Smooth muscle cell (in vitro differentiated cells): ENCODE measurements at regions not wholly inside any gene's neighbourhood (a gene's known extent, or its start where the extent isn't known, plus 50 kb on each side); places are given as distances from the start of the nearest gene placed in this dataset.
"Not testable (repeated sequence)": the region's sequence is repeated elsewhere in the genome, so short reads cannot be mapped to it uniquely, and the experiment has no call there.

ENCODE experiments used
- DNase-seq: peaks from one replicate; lab custom pipeline; 2025; ENCODE audit not compliant: unreplicated experiment; lab: John Stamatoyannopoulos, UW
- H2AFZ ChIP-seq: fragments of 200-600 bp; sonication (generic); 2 replicates; pipeline ENCODE4 v1.6.0; 2016; ENCODE audit warnings: antibody characterized with exemption, low read depth, mild to moderate bottlenecking
- H3F3A ChIP-seq: fragments of 200-600 bp; sonication (generic); 2 replicates; pipeline ENCODE4 v1.6.0; 2017; ENCODE audit warnings: antibody characterized with exemption, low read depth
- H3K27ac ChIP-seq: fragments of 200-600 bp; sonication (generic); 2 replicates; pipeline ENCODE4 v1.5.1; 2016; ENCODE audit warnings: low read depth, mild to moderate bottlenecking
- H3K27me3 ChIP-seq: fragments of 200-600 bp; sonication (generic); 2 replicates; pipeline ENCODE4 v1.6.1; 2016; ENCODE audit warnings: low read depth, mild to moderate bottlenecking
- H3K36me3 ChIP-seq: fragments of 200-600 bp; sonication (generic); 2 replicates; pipeline ENCODE4 v1.5.1; 2016; ENCODE audit warnings: low read depth
- H3K4me1 ChIP-seq: fragments of 200-600 bp; sonication (generic); 2 replicates; pipeline ENCODE4 v1.5.1; 2016; ENCODE audit warnings: low read depth
- H3K4me2 ChIP-seq: fragments of 200-600 bp; sonication (generic); 2 replicates; pipeline ENCODE4 v1.6.0; 2016; ENCODE audit warnings: mild to moderate bottlenecking
- H3K4me3 ChIP-seq: fragments of 200-600 bp; sonication (generic); 2 replicates; pipeline ENCODE4 v1.5.1; 2016; ENCODE audit warnings: mild to moderate bottlenecking
- H3K79me2 ChIP-seq: fragments of 200-600 bp; sonication (generic); 2 replicates; pipeline ENCODE4 v1.6.0; 2016; ENCODE audit warnings: low read depth, mild to moderate bottlenecking
- H3K9ac ChIP-seq: fragments of 200-600 bp; sonication (generic); 2 replicates; pipeline ENCODE4 v1.6.0; 2016; ENCODE audit warnings: low read depth
- H3K9me3 ChIP-seq: fragments of 200-600 bp; sonication (generic); replicated peaks from 2 replicates; pipeline ENCODE4 v1.5.1; 2016; ENCODE audit warnings: low read depth
- H4K20me1 ChIP-seq: fragments of 200-600 bp; sonication (generic); 2 replicates; pipeline ENCODE4 v1.6.0; 2016; ENCODE audit warnings: low read depth
- CTCF ChIP-seq: fragments of 200-600 bp; sonication (generic); IDR thresholded peaks from 2 replicates; pipeline ENCODE4 v1.5.1; 2017; ENCODE audit warnings: borderline replicate concordance, mild to moderate bottlenecking, antibody characterized with exemption; ENCODE audit not compliant: insufficient read depth, poor library complexity, severe bottlenecking
- WGBS: methylation state at CpG from one replicate; pipeline ENCODE4 v1.1.7; 2016; ENCODE audit warnings: low lambda C conversion rate; 5-methylcytosine and 5-hydroxymethylcytosine counted together

- no peak for DNase-seq
- no peaks in the 10 kb centered on the region for H3K4me1 ChIP-seq
- no peaks in the 10 kb centered on the region for H3K36me3 ChIP-seq
- H3K27me3 ChIP-seq = no peaks in the 10 kb centered on the region
- 92% methylated on average over 31 of the region's 57 CpGs for WGBS
- H2AFZ ChIP-seq = no peak overlapping the region
- no peaks in the 10 kb centered on the region for H3K79me2 ChIP-seq
- peaks cover 10% of the 10 kb centered on the region for H3K9me3 ChIP-seq
- no peak overlapping the region for H3K4me2 ChIP-seq
- H3K9ac ChIP-seq = no peak overlapping the region
- H3K4me3 ChIP-seq = no peak overlapping the region
- H4K20me1 ChIP-seq = no peaks in the 10 kb centered on the region
- no peaks in the 10 kb centered on the region for H3F3A ChIP-seq
- H3K27ac ChIP-seq = no peak overlapping the region
- TF ChIP-seq CTCF = no peak
Measured at GRCh38 chr20:30921286-30922071, 336.0 kb upstream of the DEFB115 start.

- 90% methylated on average over 41 of the region's 55 CpGs for WGBS
- no peak overlapping the region for H2AFZ ChIP-seq
Measured at GRCh38 chr20:30922129-30922528, 335.3 kb upstream of the DEFB115 start.

GRCh38 chr20:30937790-30938189 is 319.7 kb upstream of the DEFB115 start:
- H3K27ac ChIP-seq = no peak overlapping the region
- no peaks in the 10 kb centered on the region for H3K79me2 ChIP-seq
- 68% methylated on average over 5 of the region's 5 CpGs for WGBS
- TF ChIP-seq CTCF = no peak
- H3K4me1 ChIP-seq = no peaks in the 10 kb centered on the region
- H3K9me3 ChIP-seq = peaks cover 11% of the 10 kb centered on the region
- H3K9ac ChIP-seq = no peak overlapping the region
- H3K4me2 ChIP-seq = no peak overlapping the region
- no peaks in the 10 kb centered on the region for H4K20me1 ChIP-seq
- no peaks in the 10 kb centered on the region for H3K27me3 ChIP-seq
- H3K36me3 ChIP-seq = no peaks in the 10 kb centered on the region
- H3F3A ChIP-seq = no peaks in the 10 kb centered on the region
- no peak for DNase-seq
- H3K4me3 ChIP-seq = no peak overlapping the region
- H2AFZ ChIP-seq = no peak overlapping the region

More at GRCh38 chr20:30922129-30922528, 335.3 kb upstream of the DEFB115 start:
- Histone ChIP-seq H3K4me2 (no peak overlapping the region), H4K20me1 (no peaks in the 10 kb centered on the region), H3F3A (no peaks in the 10 kb centered on the region), H3K9ac (no peak overlapping the region), H3K79me2 (no peaks in the 10 kb centered on the region), H3K4me3 (no peak overlapping the region), H3K36me3 (no peaks in the 10 kb centered on the region), H3K27ac (no peak overlapping the region), H3K4me1 (no peaks in the 10 kb centered on the region), H3K27me3 (no peaks in the 10 kb centered on the region), H3K9me3 (peaks cover 17% of the 10 kb centered on the region)
- TF ChIP-seq CTCF = no peak
- DNase-seq = no peak

- H3K9ac ChIP-seq = no peak overlapping the region
Measured at GRCh38 chr20:30949761-30950160, 307.7 kb upstream of the DEFB115 start.

GRCh38 chr20:30951088-30951487 is 306.4 kb upstream of the DEFB115 start:
- not testable (repeated sequence) for H2AFZ ChIP-seq, H3K79me2 ChIP-seq, DNase-seq, H3K9ac ChIP-seq, H3K4me2 ChIP-seq, H3K36me3 ChIP-seq, H3K9me3 ChIP-seq, H3K4me3 ChIP-seq, H3F3A ChIP-seq, H3K27ac ChIP-seq, H3K4me1 ChIP-seq, H3K27me3 ChIP-seq, H4K20me1 ChIP-seq
- 88% methylated on average over 3 of the region's 3 CpGs for WGBS

More at GRCh38 chr20:30949761-30950160, 307.7 kb upstream of the DEFB115 start:
- 83% methylated on average over 13 of the region's 13 CpGs for WGBS
- no peaks in the 10 kb centered on the region for H4K20me1 ChIP-seq
- H3K4me3 ChIP-seq = no peak overlapping the region
- no peaks in the 10 kb centered on the region for H3K27me3 ChIP-seq
- no peaks in the 10 kb centered on the region for H3K36me3 ChIP-seq
- no peak overlapping the region for H2AFZ ChIP-seq
- H3K27ac ChIP-seq = no peak overlapping the region
- no peaks in the 10 kb centered on the region for H3K4me1 ChIP-seq
- no peaks in the 10 kb centered on the region for H3K9me3 ChIP-seq
- H3K4me2 ChIP-seq = no peak overlapping the region
- H3K79me2 ChIP-seq = no peaks in the 10 kb centered on the region
- no peak for TF ChIP-seq CTCF
- DNase-seq = no peak
- no peaks in the 10 kb centered on the region for H3F3A ChIP-seq
